ENCODE measurements at regions not wholly inside any gene's neighbourhood (a gene's known extent, or its start where the extent isn't known, plus 50 kb on each side); places are given as distances from the start of the nearest gene placed in this dataset.

- no peak for DNase-seq (ENCODE audit: low spot score)
- Histone ChIP-seq H3K4me1 (ENCODE audit: control insufficient read depth in 4 of 4, insufficient read depth in 4 of 4, low read length in 3 of 4) (no peaks in the 10 kb centered on the region), H3K36me3 (ENCODE audit: control insufficient read depth in 4 of 4, insufficient read depth in 3 of 4, low read depth in 1 of 4, low read length in 3 of 4) (no peaks in the 10 kb centered on the region), H3K27ac (ENCODE audit: low read depth in 1 of 2, low read length in 2 of 2) (no peak overlapping the region), H3K27me3 (ENCODE audit: control insufficient read depth in 4 of 4, insufficient read depth in 4 of 4, low read length in 3 of 4) (no peaks in the 10 kb centered on the region), H3K9ac (ENCODE audit: low read depth in 1 of 2, low read length in 2 of 2) (no peak overlapping the region), H3K4me3 (ENCODE audit: low read depth in 1 of 3, low read length in 3 of 3) (no peak overlapping the region), H3K9me3 (ENCODE audit: control insufficient read depth in 4 of 4, low read length in 3 of 4) (no peaks in the 10 kb centered on the region)
- WGBS: 92% methylated on average over 2 of the region's 2 CpGs
- TF ChIP-seq CTCF (IDR thresholded peaks at IDR 0.05; ENCODE audit: low read depth, low read length, missing input control) (no peak), HNF4G (IDR thresholded peaks at IDR 0.05) (no peak), NR2F2 (IDR thresholded peaks at IDR 0.05) (no peak), ATF3 (IDR thresholded peaks at IDR 0.05) (no peak), ZBTB33 (IDR thresholded peaks at IDR 0.05) (no peak), EGR1 (IDR thresholded peaks at IDR 0.05; ENCODE audit: low read depth in 2 of 2) (no peak), REST (IDR thresholded peaks at IDR 0.05) (no peak), HNF4A (conservative IDR thresholded peaks at IDR 0.05) (no peak), JUND (IDR thresholded peaks at IDR 0.05) (no peak), SP1 (IDR thresholded peaks at IDR 0.05) (no peak), MAX (IDR thresholded peaks at IDR 0.05) (no peak), GABPA (IDR thresholded peaks at IDR 0.05 in 1 of 2, conservative IDR thresholded peaks at IDR 0.05 in 1 of 2) (no peak), YY1 (IDR thresholded peaks at IDR 0.05) (no peak), RXRA (IDR thresholded peaks at IDR 0.05) (no peak), FOXA1 (IDR thresholded peaks at IDR 0.05) (no peak), RAD21 (IDR thresholded peaks at IDR 0.05) (no peak), FOXA2 (IDR thresholded peaks at IDR 0.05) (no peak), TAF1 (conservative IDR thresholded peaks at IDR 0.05) (no peak)
Observed at GRCh38 chr1:229870381-229870780, 196.7 kb upstream of the GALNT2 start.

Measured in liver (tissue), 8 donors.